ENCODE measurements at regions not wholly inside any gene's neighbourhood (a gene's known extent, or its start where the extent isn't known, plus 50 kb on each side); places are given as distances from the start of the nearest gene placed in this dataset.

DNA sequence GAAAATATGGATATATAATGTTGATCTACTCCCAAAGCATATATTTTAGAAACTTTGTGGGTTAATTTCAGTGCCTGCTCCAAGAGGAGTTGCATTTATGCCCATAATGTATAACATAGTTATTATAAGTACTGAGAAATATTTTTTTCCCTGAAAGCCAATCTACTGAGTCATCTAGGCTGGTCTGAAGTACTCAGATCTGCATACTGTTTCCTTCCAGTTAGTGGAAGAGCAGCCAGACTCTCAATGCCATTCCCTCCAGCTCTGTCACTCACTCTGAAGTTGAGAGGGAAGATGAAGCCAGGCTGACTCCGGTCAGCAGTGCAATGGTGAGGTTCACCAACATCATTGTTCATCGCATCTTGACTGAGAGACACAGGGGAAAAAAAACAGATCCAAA lies 505.1 kb downstream of the PPARGC1A start:
- Histone ChIP-seq H2AFZ (replicated peaks; ENCODE audit: low read length, poor library complexity) (no peak overlapping the region), H3K79me1 (ENCODE audit: low read depth in 1 of 2, low read length in 2 of 2) (no peaks in the 10 kb centered on the region), H4K91ac (ENCODE audit: insufficient read depth, low read depth, low read length) (no peak overlapping the region), H3K14ac (replicated peaks; ENCODE audit: low read depth, low read length) (no peak overlapping the region), H3K4me3 (ENCODE audit: insufficient read depth, low read depth, low read length) (no peak overlapping the region), H2AK9ac (replicated peaks; ENCODE audit: low read depth, low read length, poor library complexity) (no peak overlapping the region), H3K36me3 (ENCODE audit: control insufficient read depth, insufficient read depth, low read length) (no peaks in the 10 kb centered on the region), H3K4me2 (ENCODE audit: low read depth, low read length) (no peak overlapping the region), H3K4me1 (ENCODE audit: control insufficient read depth, insufficient read depth, low read length) (no peaks in the 10 kb centered on the region), H2BK5ac (ENCODE audit: low read depth, low read length, poor library complexity, severe bottlenecking) (no peak overlapping the region), H4K20me1 (ENCODE audit: insufficient read depth, low read length) (no peaks in the 10 kb centered on the region), H3K9me1 (ENCODE audit: insufficient read depth, low read length) (no peaks in the 10 kb centered on the region), H3K27ac (ENCODE audit: insufficient read depth, low read length) (no peak overlapping the region), H3K4ac (ENCODE audit: low read depth, low read length) (no peak overlapping the region), H3K9me3 (ENCODE audit: control insufficient read depth, insufficient read depth, low read length) (no peaks in the 10 kb centered on the region), H2BK20ac (ENCODE audit: low read depth, low read length) (no peak overlapping the region), H3K9ac (ENCODE audit: low read depth, low read length) (no peak overlapping the region), H3K27me3 (ENCODE audit: control insufficient read depth, insufficient read depth, low read length) (no peaks in the 10 kb centered on the region), H2AK5ac (ENCODE audit: low read depth, low read length) (no peak overlapping the region), H2BK15ac (ENCODE audit: low read depth, low read length) (no peak overlapping the region), H2BK120ac (ENCODE audit: low read depth, low read length) (no peak overlapping the region), H3K23ac (ENCODE audit: low read depth, low read length) (no peak overlapping the region), H3K56ac (ENCODE audit: extremely low read depth, insufficient read depth, low read length) (no peak overlapping the region), H3K18ac (ENCODE audit: low read depth, low read length) (no peak overlapping the region), H4K8ac (ENCODE audit: low read depth in 2 of 2, low read length in 2 of 2) (no peak overlapping the region), H4K5ac (ENCODE audit: low read depth, low read length) (no peak overlapping the region)
- in situ Hi-C loops (cut with MboI; ENCODE audit: low sequenced_read_pairs): no loop called here
- no CpG with 5 or more reads among the region's 2 CpGs for WGBS, 2 experiments (ENCODE audit: extremely low coverage in 2 of 2, insufficient read length in 1 of 2)
- TF ChIP-seq MXI1 (IDR thresholded peaks at IDR 0.05; ENCODE audit: borderline replicate concordance, low read depth, low read length): no peak
- no peak for TF ChIP-seq RFX5 (IDR thresholded peaks at IDR 0.05; ENCODE audit: low read depth, low read length)
- TF ChIP-seq FOS (IDR thresholded peaks at IDR 0.05; ENCODE audit: low read depth, low read length): no peak
- TF ChIP-seq, protein P1, sequence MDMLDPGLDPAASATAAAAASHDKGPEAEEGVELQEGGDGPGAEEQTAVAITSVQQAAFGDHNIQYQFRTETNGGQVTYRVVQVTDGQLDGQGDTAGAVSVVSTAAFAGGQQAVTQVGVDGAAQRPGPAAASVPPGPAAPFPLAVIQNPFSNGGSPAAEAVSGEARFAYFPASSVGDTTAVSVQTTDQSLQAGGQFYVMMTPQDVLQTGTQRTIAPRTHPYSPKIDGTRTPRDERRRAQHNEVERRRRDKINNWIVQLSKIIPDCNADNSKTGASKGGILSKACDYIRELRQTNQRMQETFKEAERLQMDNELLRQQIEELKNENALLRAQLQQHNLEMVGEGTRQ (IDR thresholded peaks at IDR 0.05; ENCODE audit: low read depth, low read length): no peak
- TF ChIP-seq POLR2A (IDR thresholded peaks at IDR 0.05; ENCODE audit: low read depth, low read length): no peak
- TF ChIP-seq BHLHE40 (IDR thresholded peaks at IDR 0.05; ENCODE audit: low read depth, low read length): no peak
- TF ChIP-seq SMC3 (IDR thresholded peaks at IDR 0.05; ENCODE audit: low read depth, low read length): no peak
- TF ChIP-seq MAZ (IDR thresholded peaks at IDR 0.05; ENCODE audit: borderline replicate concordance, low read depth, low read length): no peak
- TF ChIP-seq CEBPB (IDR thresholded peaks at IDR 0.05; ENCODE audit: low read depth, low read length): no peak
- no peak for TF ChIP-seq CHD1 (IDR thresholded peaks at IDR 0.05; ENCODE audit: low read depth, low read length)
- no peak for TF ChIP-seq CTCF (conservative IDR thresholded peaks at IDR 0.05; ENCODE audit: low read depth, low read length)
- no peak for TF ChIP-seq MAFK (IDR thresholded peaks at IDR 0.05; ENCODE audit: low read depth, low read length)
- TF ChIP-seq RAD21 (IDR thresholded peaks at IDR 0.05; ENCODE audit: low read length): no peak
- TF ChIP-seq NFE2L2 (IDR thresholded peaks at IDR 0.05; ENCODE audit: low read depth, low read length): no peak
- dilution Hi-C loops (cut with HindIII; ENCODE audit: low sequenced_read_pairs, unreplicated experiment): no loop called here
- peak; percentile 72 for ATAC-seq (ENCODE audit: low read depth)
- no TSS peak for BruUV-seq (replicated peaks)
- POLR2A ChIA-PET (ENCODE audit: unreplicated experiment): no interaction called here
- CTCF ChIA-PET: no interaction called here
- peak; percentile 9 for DNase-seq
- intact Hi-C loops (cut with micrococcal nuclease): no loop called here
